ENCODE measurements at regions not wholly inside any gene's neighbourhood (a gene's known extent, or its start where the extent isn't known, plus 50 kb on each side); places are given as distances from the start of the nearest gene placed in this dataset.
"Not testable (repeated sequence)": the region's sequence is repeated elsewhere in the genome, so short reads cannot be mapped to it uniquely, and the experiment has no call there.

GRCh38 chr6:165186041-165186440, 123.4 kb downstream of the C6orf118 start:
- Mint-ChIP-seq H3K9me3 (peaks cover 10% of the 10 kb centered on the region), H3K36me3 (no peaks in the 10 kb centered on the region), H3K27me3 (no peaks in the 10 kb centered on the region), H3K4me3 (no peak overlapping the region), H3K27ac (no peak overlapping the region), H3K4me1 (no peaks in the 10 kb centered on the region)
- CTCF ChIA-PET: no interaction called here
- no peak for DNase-seq

GRCh38 chr6:165184192-165184979, 125.0 kb downstream of the C6orf118 start:
- H3K9me3 Mint-ChIP-seq: peaks cover 10% of the 10 kb centered on the region
- no peaks in the 10 kb centered on the region for H3K36me3 Mint-ChIP-seq
- H3K27me3 Mint-ChIP-seq: no peaks in the 10 kb centered on the region
- no peak overlapping the region for H3K4me3 Mint-ChIP-seq
- no peak overlapping the region for H3K27ac Mint-ChIP-seq
- CTCF ChIA-PET: no interaction called here
- no peaks in the 10 kb centered on the region for H3K4me1 Mint-ChIP-seq
- no peak for DNase-seq

GRCh38 chr6:165183496-165184140, 125.8 kb downstream of the C6orf118 start:
- Mint-ChIP-seq H3K36me3 (no peaks in the 10 kb centered on the region), H3K4me3 (no peak overlapping the region), H3K4me1 (no peaks in the 10 kb centered on the region), H3K27ac (no peak overlapping the region), H3K9me3 (peaks cover 13% of the 10 kb centered on the region), H3K27me3 (no peaks in the 10 kb centered on the region)
- no peak for DNase-seq
- CTCF ChIA-PET: no interaction called here

- no peak overlapping the region for H3K4me3 Mint-ChIP-seq
- CTCF ChIA-PET: no interaction called here
- no peak for DNase-seq
- no peaks in the 10 kb centered on the region for H3K36me3 Mint-ChIP-seq
- no peak overlapping the region for H3K27ac Mint-ChIP-seq
- peaks cover 13% of the 10 kb centered on the region for H3K9me3 Mint-ChIP-seq
- H3K27me3 Mint-ChIP-seq: no peaks in the 10 kb centered on the region
- no peaks in the 10 kb centered on the region for H3K4me1 Mint-ChIP-seq
Observed at GRCh38 chr6:165183071-165183470, 126.3 kb downstream of the C6orf118 start.

- no peak overlapping the region for H3K4me3 Mint-ChIP-seq
- CTCF ChIA-PET: no interaction called here
- H3K9me3 Mint-ChIP-seq: peaks cover 13% of the 10 kb centered on the region
- no peaks in the 10 kb centered on the region for H3K4me1 Mint-ChIP-seq
- no peak overlapping the region for H3K27ac Mint-ChIP-seq
- no peak for DNase-seq
- H3K27me3 Mint-ChIP-seq: no peaks in the 10 kb centered on the region
- no peaks in the 10 kb centered on the region for H3K36me3 Mint-ChIP-seq
Observed at GRCh38 chr6:165181951-165182414, 127.4 kb downstream of the C6orf118 start.

- H3K27ac Mint-ChIP-seq: no peak overlapping the region
- H3K27me3 Mint-ChIP-seq: no peaks in the 10 kb centered on the region
- CTCF ChIA-PET: no interaction called here
- H3K4me1 Mint-ChIP-seq: no peaks in the 10 kb centered on the region
- H3K36me3 Mint-ChIP-seq: no peaks in the 10 kb centered on the region
- peaks cover 16% of the 10 kb centered on the region for H3K9me3 Mint-ChIP-seq
- DNase-seq: no peak
- no peak overlapping the region for H3K4me3 Mint-ChIP-seq
Observed at GRCh38 chr6:165178056-165178455, 131.3 kb downstream of the C6orf118 start.

- no peak for DNase-seq
- H3K4me3 Mint-ChIP-seq: no peak overlapping the region
- no peaks in the 10 kb centered on the region for H3K27me3 Mint-ChIP-seq
- CTCF ChIA-PET: no interaction called here
- no peak overlapping the region for H3K27ac Mint-ChIP-seq
- peaks cover 14% of the 10 kb centered on the region for H3K9me3 Mint-ChIP-seq
- no peaks in the 10 kb centered on the region for H3K36me3 Mint-ChIP-seq
- no peaks in the 10 kb centered on the region for H3K4me1 Mint-ChIP-seq
Observed at GRCh38 chr6:165173484-165173883, 135.9 kb downstream of the C6orf118 start.

- no peaks in the 10 kb centered on the region for H3K27me3 Mint-ChIP-seq
- DNase-seq: no peak
- CTCF ChIA-PET: no interaction called here
- no peaks in the 10 kb centered on the region for H3K4me1 Mint-ChIP-seq
- H3K4me3 Mint-ChIP-seq: no peak overlapping the region
- H3K27ac Mint-ChIP-seq: no peak overlapping the region
- no peaks in the 10 kb centered on the region for H3K36me3 Mint-ChIP-seq
- peaks cover 32% of the 10 kb centered on the region for H3K9me3 Mint-ChIP-seq
Observed at GRCh38 chr6:165167861-165168260, 141.5 kb downstream of the C6orf118 start.

- Mint-ChIP-seq H3K36me3 (no peaks in the 10 kb centered on the region), H3K4me3 (no peak overlapping the region), H3K4me1 (no peaks in the 10 kb centered on the region), H3K27ac (no peak overlapping the region), H3K27me3 (no peaks in the 10 kb centered on the region), H3K9me3 (peaks cover 35% of the 10 kb centered on the region)
- no peak for DNase-seq
- CTCF ChIA-PET: no interaction called here
Observed at GRCh38 chr6:165167311-165167710, 142.1 kb downstream of the C6orf118 start.

- H3K4me3 Mint-ChIP-seq: no peak overlapping the region
- no peak for DNase-seq
- peaks cover 33% of the 10 kb centered on the region for H3K9me3 Mint-ChIP-seq
- H3K27me3 Mint-ChIP-seq: no peaks in the 10 kb centered on the region
- H3K4me1 Mint-ChIP-seq: no peaks in the 10 kb centered on the region
- no peaks in the 10 kb centered on the region for H3K36me3 Mint-ChIP-seq
- CTCF ChIA-PET: no interaction called here
- no peak overlapping the region for H3K27ac Mint-ChIP-seq
Observed at GRCh38 chr6:165163519-165163918, 145.9 kb downstream of the C6orf118 start.

- Mint-ChIP-seq H3K27ac (no peak overlapping the region), H3K4me3 (no peak overlapping the region), H3K9me3 (peaks cover 22% of the 10 kb centered on the region), H3K36me3 (no peaks in the 10 kb centered on the region), H3K4me1 (no peaks in the 10 kb centered on the region), H3K27me3 (no peaks in the 10 kb centered on the region)
- CTCF ChIA-PET: no interaction called here
- DNase-seq: no peak
Observed at GRCh38 chr6:165159460-165159859, 149.9 kb downstream of the C6orf118 start.

GRCh38 chr6:165146456-165146855, 162.9 kb downstream of the C6orf118 start:
- Mint-ChIP-seq H3K27ac (no peak overlapping the region), H3K9me3 (peaks cover 11% of the 10 kb centered on the region), H3K4me3 (no peak overlapping the region), H3K4me1 (no peaks in the 10 kb centered on the region), H3K36me3 (no peaks in the 10 kb centered on the region), H3K27me3 (no peaks in the 10 kb centered on the region)
- DNase-seq: no peak
- CTCF ChIA-PET: no interaction called here

- DNase-seq: no peak
- Mint-ChIP-seq H3K4me1 (no peaks in the 10 kb centered on the region), H3K27me3 (no peaks in the 10 kb centered on the region), H3K36me3 (no peaks in the 10 kb centered on the region), H3K9me3 (peaks cover 24% of the 10 kb centered on the region), H3K27ac (no peak overlapping the region), H3K4me3 (no peak overlapping the region)
- CTCF ChIA-PET: no interaction called here
Observed at GRCh38 chr6:165135889-165136288, 173.5 kb downstream of the C6orf118 start.

- CTCF ChIA-PET: no interaction called here
- Mint-ChIP-seq H3K4me1 (no peaks in the 10 kb centered on the region), H3K27ac (no peak overlapping the region), H3K9me3 (peaks cover 13% of the 10 kb centered on the region), H3K36me3 (no peaks in the 10 kb centered on the region), H3K4me3 (no peak overlapping the region), H3K27me3 (no peaks in the 10 kb centered on the region)
- DNase-seq: no peak
Observed at GRCh38 chr6:165129086-165129485, 180.3 kb downstream of the C6orf118 start.

GRCh38 chr6:165127743-165128142, 181.7 kb downstream of the C6orf118 start:
- CTCF ChIA-PET, H3K4me1 Mint-ChIP-seq, DNase-seq, H3K27me3 Mint-ChIP-seq, H3K36me3 Mint-ChIP-seq, H3K4me3 Mint-ChIP-seq, H3K27ac Mint-ChIP-seq: not testable (repeated sequence)
- peaks cover 15% of the 10 kb centered on the region for H3K9me3 Mint-ChIP-seq

Measured in activated naive CD4-positive, alpha-beta T cell treated with anti-CD3 and anti-CD28 coated beads, Interleukin-2, amount 10 ng/mL, durations not matched to agents 7 days and 5 days (primary cell).